ENCODE measurements at regions not wholly inside any gene's neighbourhood (a gene's known extent, or its start where the extent isn't known, plus 50 kb on each side); places are given as distances from the start of the nearest gene placed in this dataset.

- DNase-seq = no peak
Measured at GRCh38 chr11:16685914-16686313, 52.5 kb upstream of the C11orf58 start.

GRCh38 chr11:16678466-16679116, 59.9 kb upstream of the C11orf58 start:
- no peak for DNase-seq

- no peak for DNase-seq
Measured at GRCh38 chr11:16669799-16670415, 68.5 kb upstream of the C11orf58 start.

- peak; percentile 7 for DNase-seq
Measured at GRCh38 chr11:16632295-16633200, 105.9 kb upstream of the C11orf58 start.

- no peak for DNase-seq
Measured at GRCh38 chr11:16630651-16631050, 107.8 kb upstream of the C11orf58 start.

GRCh38 chr11:16618431-16618830, 120.0 kb upstream of the C11orf58 start:
- no peak for DNase-seq

- no peak for DNase-seq
Measured at GRCh38 chr11:16615480-16615879, 123.0 kb upstream of the C11orf58 start.

- peak; percentile 90 for DNase-seq
Measured at GRCh38 chr11:16613512-16614381, 124.7 kb upstream of the C11orf58 start.

GRCh38 chr11:16613262-16613511, 125.3 kb upstream of the C11orf58 start:
- no peak for DNase-seq

- peak; percentile 6 for DNase-seq
Measured at GRCh38 chr11:16612566-16613261, 125.7 kb upstream of the C11orf58 start.

GRCh38 chr11:16611926-16612565, 126.4 kb upstream of the C11orf58 start:
- peak; percentile 39 for DNase-seq

GRCh38 chr11:16611401-16611921, 127.0 kb upstream of the C11orf58 start:
- DNase-seq = no peak

GRCh38 chr11:16610738-16611388, 127.6 kb upstream of the C11orf58 start:
- DNase-seq = no peak

- DNase-seq = no peak
Measured at GRCh38 chr11:16610213-16610737, 128.2 kb upstream of the C11orf58 start.

- no peak for DNase-seq
Measured at GRCh38 chr11:16609769-16610168, 128.7 kb upstream of the C11orf58 start.

- peak; percentile 48 for DNase-seq
Measured at GRCh38 chr11:16607675-16608644, 130.5 kb upstream of the C11orf58 start.

GRCh38 chr11:16606784-16607674, 131.4 kb upstream of the C11orf58 start:
- peak; percentile 29 for DNase-seq
